H1 (cell line): ENCODE measurements at regions not wholly inside any gene's neighbourhood (a gene's known extent, or its start where the extent isn't known, plus 50 kb on each side); places are given as distances from the start of the nearest gene placed in this dataset.

Experiments
- FOSL1 ChIP-seq: IDR thresholded peaks from 2 replicates; pipeline ENCODE4 v1.6.1; 2011; ENCODE audit warnings: mild to moderate bottlenecking, low read depth, low read length, moderate library complexity; ENCODE audit not compliant: insufficient read depth
- MAX ChIP-seq: IDR thresholded peaks from 2 replicates; pipeline ENCODE4 v1.6.1; 2012; ENCODE audit warnings: inconsistent platforms
- NRF1 ChIP-seq: IDR thresholded peaks from 2 replicates; pipeline ENCODE4 v1.6.1; 2011; ENCODE audit warnings: mild to moderate bottlenecking, low read depth, low read length, improper control_type of control experiment
- POU5F1 ChIP-seq: IDR thresholded peaks from 2 replicates; pipeline ENCODE4 v1.6.1; 2011; ENCODE audit warnings: low read depth, mild to moderate bottlenecking, low read length, moderate library complexity
- SRF ChIP-seq: IDR thresholded peaks from 2 replicates; pipeline ENCODE4 v1.6.1; 2011; ENCODE audit warnings: mild to moderate bottlenecking, low read depth, low read length, moderate library complexity
- TF ChIP-seq, protein P1 (sequence below): IDR thresholded peaks from 2 replicates; pipeline ENCODE4 v1.6.1; 2011; ENCODE audit warnings: low read length, improper control_type of control experiment

GRCh38 chr10:61151059-61151458 lies 207.1 kb upstream of the RHOBTB1 start (continued):
- TF ChIP-seq, protein P1, sequence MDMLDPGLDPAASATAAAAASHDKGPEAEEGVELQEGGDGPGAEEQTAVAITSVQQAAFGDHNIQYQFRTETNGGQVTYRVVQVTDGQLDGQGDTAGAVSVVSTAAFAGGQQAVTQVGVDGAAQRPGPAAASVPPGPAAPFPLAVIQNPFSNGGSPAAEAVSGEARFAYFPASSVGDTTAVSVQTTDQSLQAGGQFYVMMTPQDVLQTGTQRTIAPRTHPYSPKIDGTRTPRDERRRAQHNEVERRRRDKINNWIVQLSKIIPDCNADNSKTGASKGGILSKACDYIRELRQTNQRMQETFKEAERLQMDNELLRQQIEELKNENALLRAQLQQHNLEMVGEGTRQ = no peak
- TF ChIP-seq FOSL1 (no peak), NRF1 (no peak), SRF (no peak), POU5F1 (no peak), MAX (no peak)
